A204.1 (cell line): ENCODE measurements at regions not wholly inside any gene's neighbourhood (a gene's known extent, or its start where the extent isn't known, plus 50 kb on each side); places are given as distances from the start of the nearest gene placed in this dataset.
"Not testable (repeated sequence)": the region's sequence is repeated elsewhere in the genome, so short reads cannot be mapped to it uniquely, and the experiment has no call there.

ENCODE experiments used
- FAIRE-seq: peaks from 2 replicates; lab custom pipeline; 2012; peaks lifted over from hg19 to GRCh38; lab: Jason Lieb, UNC

DNA sequence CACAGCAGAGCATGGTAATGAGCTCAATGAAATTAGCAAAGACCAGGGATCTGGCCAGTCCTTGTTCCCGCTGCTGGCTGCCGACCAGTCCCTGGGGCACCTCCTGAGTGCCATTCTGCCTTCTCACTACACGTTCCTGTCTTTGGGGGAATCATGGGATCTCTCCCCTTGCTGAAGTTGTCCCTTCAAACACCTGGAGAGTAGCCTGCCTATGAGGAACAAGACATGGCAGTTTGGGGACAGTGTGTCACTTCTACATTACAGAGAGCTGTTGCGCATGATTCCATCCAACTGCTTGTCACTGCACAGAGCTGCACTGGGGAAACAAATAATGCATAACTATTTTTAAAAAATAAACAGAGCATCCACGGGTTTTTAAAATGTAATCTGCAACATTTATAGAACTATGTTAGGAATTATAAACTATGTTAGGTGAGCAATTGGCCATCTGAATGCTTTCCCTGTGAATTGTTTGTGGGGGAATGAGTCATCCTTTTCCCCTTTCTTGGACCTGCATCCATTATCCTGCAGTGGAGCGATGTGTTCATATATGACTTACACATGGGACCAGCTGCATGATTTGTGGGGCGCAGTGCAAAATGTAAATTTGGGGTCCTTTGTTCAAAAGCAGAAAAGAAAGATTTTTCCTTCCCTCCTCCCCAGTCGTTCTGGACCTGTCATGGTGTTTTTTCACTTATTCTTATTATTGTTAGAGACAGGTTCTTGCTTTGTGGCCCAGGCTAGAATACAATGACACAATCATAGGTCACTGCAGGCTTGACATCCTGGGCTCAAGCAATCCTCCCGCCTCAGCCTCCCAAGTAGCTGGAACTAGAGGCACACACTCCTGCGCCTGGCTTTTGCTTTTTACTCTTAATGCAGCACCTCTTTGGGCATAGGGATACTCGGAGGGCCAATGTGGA lies 115.0 kb upstream of the TBL1X start:
- no peak for FAIRE-seq

DNA sequence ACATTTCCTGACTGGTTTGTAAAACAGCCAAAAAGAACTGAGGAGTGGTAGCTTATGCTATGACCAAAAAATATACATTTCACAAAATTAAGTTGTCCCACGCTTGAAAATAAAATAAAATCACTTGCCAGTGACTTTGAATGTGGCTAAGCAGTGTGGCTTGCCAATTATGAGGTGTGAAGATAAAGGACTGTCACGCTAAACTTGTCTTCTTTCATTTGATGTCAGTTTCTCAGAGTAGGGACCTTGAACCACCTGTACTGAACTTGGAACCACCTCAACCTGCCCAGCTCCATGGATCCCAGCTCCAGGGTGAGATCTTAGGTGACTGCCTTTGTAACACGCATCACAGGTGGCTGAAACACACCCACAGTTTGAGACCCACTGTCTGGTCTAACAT lies 113.7 kb upstream of the TBL1X start:
- FAIRE-seq = no peak

DNA sequence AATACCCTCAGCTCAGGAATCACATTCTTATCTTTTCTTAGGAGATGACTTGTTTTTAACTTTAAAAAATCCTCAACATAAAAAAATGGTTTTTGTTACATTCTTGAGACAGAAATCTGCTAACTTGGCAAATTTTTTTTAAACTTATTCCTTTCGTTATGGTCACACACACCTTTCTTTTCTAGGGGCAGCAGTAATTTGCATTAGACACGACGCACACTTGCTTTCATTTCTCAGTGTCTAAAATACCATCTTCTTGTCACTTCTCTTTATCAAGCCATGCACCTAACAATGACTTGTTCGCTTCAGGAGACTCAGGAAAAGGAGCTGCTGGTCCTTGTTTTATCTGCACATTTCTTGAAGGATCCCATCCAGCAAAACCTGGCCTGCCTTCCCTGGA lies 112.6 kb upstream of the TBL1X start:
- no peak for FAIRE-seq

DNA sequence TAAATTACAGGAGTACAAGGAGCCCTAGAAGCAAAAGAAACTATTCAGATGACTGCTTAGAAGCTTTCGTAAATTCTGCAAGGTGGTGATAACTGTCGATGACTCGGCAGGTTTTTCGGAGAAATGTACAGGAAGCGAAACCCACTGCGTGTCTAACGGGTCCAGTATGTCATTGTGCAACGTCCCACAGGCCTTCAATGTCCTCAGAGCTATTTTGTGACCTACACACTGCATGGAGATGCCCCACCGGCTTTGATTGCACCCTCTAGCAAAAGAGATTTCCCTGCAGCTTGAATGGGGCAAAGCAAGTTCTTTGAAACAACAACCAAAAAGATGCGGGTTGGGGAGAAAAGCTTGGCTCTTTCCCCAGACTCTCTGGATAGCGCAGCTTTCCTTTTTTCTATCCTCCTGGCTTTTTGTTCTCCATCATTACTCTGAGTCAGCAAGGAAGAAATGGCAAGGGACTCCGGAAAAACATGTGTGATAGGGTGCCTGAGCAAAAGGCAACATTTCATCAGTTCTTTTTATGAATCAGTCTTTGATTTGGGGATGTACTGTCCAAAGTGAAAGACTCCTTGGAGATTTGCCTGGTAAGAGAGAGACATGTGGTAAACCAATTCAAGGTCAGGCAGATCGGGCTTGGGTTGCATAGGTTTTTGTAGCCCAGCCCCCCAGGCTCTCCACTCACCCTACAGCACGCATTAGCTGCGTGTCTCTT lies 112.0 kb upstream of the TBL1X start:
- no peak for FAIRE-seq

DNA sequence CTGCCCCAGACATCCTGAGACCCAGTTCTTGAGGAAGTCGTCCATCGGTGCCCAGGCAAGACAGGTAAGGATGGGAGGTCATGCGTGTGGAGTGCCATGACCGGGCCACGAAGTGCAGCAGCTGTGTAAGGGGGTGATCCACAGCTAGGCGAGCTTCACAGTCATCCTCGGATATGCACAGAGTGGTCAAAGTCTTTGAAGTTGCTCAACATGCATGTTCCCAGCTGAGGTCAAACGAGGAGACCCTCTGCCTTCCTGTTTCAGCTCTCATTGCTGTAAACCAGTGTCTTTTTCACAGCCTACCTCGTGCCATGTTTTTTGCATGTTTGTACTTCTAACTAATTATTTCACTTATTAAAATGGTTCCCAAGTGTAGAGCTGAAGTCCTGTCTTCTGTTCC lies 109.9 kb upstream of the TBL1X start:
- FAIRE-seq = no peak

DNA sequence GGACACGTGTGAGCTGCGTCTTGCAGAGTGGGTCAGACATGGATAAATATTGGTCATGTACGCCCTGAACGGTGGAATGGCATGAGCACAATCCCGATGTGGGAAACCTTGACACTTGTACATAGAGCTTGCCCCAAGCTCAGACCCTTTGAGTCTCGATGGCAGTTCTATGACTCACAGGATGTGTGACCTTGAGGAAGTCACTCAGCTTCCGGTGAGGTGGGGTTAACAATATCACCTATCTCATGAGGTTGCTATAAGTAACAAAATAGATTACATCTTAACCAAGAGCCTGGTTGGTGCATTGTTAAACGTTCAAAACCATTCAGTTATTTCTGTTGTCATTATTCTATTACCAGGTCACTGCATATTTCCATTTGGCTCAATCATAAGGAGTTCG lies 109.1 kb upstream of the TBL1X start:
- FAIRE-seq = no peak

DNA sequence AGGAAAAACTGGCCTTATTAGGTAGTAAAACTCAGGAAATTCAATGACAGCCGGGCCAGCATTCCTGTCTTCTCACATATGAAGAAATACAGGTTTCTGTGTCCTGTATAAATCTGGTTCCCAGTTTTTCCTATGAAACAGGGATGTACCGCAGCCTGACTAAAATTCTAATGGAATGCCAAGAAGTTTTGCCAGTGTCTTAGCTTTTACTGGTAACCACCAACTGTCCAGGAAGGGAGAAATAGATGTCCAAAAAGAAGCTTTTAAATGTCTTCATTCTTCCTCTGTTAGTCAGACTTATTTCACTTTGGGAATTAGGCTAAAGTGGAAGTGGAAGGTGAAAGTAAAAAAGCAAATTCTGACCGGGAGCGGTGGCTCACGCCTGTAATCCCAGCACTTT lies 108.0 kb upstream of the TBL1X start:
- FAIRE-seq = no peak

DNA sequence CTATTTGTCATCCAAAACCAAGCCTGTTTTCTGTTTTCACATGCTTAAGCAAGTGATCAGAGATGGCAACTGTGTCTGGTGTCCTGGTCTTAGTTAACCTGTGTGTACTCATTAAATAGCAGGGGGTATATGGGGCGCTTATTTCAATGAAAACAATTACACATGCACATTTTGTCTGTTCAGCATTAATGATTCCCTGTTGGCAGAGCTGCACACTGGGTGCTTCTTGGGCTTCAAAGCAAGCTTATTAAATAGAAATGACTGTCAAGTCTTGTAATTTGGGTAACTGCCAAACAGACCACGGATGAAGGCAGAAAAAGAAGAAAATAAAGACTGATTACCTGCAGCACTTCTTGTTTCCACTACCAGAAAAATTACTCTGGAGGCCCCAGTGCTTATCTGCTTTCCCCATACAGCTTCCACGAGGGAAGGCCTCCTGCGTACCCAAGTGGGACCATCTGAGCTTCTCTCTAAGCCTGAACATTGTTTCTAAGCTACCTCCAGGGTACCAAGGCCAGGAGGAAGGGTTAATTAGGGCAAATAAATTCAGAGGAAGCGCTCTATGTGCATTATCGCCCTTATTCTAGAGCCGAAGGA lies 107.2 kb upstream of the TBL1X start:
- FAIRE-seq = no peak

DNA sequence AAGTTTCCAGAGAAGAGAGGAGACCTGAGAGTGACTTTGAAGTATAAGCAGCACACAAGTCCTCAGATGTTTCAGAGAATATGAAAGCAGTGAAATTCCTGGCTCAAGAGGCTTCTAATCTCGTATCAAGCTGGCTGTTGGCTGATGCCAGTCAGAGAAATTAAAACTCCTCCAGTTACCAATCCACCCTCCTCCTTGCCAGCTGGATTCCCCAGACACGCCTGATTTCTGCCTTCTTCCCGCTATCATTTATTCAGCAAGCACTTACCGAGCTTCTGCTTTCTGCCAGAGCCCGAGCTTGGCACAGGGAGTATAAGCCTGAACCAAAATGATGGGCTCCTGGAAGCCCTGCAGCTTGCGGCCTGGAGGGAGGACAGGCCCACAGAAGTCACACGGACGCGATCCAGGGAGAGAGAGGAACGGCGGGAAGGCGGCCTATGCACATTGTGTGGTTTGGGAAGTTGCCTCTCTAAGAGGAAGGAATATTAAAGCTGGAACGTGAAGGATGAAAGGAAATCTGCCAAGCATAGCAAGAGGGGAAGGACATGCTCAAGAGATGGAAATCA lies 102.4 kb upstream of the TBL1X start:
- no peak for FAIRE-seq

DNA sequence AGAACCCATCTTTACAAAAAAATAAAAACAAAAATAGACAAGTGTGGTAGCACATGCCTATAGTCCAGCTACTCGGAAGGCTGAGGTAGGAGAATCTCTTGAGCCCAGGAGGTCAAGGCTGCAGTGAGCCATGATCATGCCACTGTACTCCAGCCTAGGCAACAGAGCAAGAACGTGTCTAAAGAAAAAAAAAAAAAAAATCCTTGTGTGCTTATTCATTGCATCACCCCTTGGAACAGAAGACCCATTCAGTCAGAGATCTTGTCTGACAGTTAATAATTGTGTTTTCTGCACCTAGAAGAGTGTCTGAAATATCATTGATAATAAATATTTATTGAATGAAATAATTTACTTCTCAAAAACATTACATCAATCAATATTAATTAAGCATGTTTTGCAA lies 97.4 kb upstream of the TBL1X start:
- FAIRE-seq = no peak

DNA sequence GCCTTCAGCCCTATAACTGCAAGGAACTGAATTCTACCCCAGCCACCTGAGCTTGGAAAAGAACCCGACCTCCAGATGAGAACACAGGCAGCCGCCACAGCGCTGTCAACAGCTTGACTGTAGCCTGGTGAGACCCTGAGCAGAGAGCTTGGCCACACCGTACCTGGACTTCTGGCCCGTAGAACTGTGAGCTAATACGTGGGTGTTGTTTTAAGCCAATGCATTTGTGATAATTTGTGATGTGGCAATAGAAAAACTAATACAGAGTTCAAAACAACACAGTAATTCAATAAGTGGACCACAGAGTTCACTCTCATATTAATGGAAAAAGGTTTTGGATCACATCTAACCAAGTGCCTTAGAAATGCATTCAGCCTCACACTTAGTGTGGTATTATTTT lies 96.6 kb upstream of the TBL1X start:
- FAIRE-seq = no peak

DNA sequence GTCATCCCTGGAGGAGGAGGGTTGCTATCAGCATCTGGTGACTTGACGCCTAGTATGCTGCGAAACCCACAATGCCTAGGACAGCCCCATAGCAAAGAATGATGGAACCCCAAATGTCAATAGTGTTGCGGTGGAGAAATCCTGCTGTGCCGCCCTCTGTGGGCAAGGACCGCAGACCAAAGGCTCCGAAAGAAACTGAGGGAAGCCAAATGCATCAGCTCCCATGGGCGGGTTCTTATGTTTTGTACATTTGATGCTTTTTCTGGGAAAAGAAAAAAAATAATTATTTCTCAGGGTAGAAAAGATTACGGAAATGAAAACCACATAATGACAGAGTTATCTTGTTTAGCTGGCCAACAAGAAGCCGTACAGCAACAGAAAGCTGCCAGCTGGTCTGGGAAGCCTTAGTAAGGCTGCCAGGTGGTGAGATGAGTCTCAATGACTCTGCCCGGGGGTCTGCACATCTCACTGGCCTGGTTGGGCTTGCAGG lies 95.0 kb upstream of the TBL1X start:
- FAIRE-seq = no peak

DNA sequence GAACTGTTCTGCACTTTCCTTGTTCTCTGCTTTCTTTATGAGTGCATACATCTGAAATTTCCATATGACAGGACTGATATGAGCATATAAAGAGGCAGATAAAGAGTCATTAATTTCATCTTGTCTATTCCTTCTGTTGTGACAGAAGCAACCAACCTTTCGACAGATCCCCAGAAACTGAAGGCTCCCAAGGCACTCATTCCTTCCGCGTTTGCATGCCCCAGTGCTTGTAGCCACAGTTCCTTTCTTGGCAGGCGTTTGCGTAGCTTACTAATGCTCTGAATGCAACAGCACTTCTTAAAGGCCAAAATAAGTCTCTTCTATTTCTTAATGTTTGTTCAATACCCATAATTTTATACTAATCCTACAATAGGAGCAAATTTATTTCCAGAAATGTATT lies 94.0 kb upstream of the TBL1X start:
- no peak for FAIRE-seq

DNA sequence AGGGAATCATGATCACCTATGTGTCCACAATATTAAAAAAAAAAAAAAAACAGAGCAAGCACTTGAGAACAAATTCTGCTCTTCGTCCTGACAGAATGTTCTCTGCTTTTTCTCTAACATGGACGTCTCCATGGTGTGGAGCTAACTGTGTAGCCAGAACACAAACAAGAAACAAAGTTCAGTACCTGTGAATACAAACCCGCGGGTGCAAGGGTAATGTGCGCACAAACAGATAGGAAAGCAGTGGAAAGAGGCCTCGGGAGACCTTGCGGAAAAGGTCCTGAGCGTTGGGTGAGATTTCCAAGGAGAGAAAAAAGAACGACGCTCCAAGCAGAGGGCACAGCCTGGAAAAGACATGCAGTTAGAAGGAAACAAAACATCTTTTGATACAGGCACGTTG lies 92.0 kb upstream of the TBL1X start:
- no peak for FAIRE-seq

DNA sequence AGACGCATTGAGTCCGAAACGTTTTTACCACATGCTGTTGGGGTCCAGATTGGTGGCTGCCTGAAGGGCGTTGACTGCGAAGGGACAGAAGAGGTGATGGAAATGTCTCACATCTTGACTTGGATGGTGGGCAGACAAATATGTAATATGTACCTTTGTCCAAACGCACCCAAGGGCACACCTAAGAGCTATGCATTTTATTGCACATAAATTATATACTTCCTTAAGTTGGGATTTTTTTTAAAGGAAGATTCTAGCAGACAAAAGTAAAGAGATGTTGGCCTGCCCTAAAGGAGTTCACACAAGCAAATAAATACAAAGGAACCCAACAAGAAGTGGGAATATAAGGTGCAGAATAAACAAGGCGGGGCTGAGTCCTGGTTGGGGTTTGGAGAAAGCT lies 91.1 kb upstream of the TBL1X start:
- no peak for FAIRE-seq

DNA sequence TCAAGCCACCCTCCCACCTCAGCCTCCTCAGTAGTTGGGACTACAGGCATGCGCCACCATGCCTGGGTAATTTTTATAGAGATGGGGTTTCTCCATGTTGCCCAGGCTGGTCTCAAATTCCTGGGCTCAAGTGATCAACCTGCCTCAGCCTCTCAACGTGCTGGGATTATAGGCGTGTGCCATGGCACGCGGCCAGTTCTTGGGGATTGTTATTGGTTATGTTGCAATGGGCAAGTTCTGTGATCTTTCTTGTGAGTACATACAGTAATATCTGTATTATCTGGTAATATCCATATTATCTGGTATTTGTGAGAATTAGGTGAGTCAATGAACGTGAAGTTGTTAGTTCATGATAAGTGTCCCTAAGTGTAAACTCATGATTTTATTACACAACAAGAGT lies 90.3 kb upstream of the TBL1X start:
- FAIRE-seq = no peak

DNA sequence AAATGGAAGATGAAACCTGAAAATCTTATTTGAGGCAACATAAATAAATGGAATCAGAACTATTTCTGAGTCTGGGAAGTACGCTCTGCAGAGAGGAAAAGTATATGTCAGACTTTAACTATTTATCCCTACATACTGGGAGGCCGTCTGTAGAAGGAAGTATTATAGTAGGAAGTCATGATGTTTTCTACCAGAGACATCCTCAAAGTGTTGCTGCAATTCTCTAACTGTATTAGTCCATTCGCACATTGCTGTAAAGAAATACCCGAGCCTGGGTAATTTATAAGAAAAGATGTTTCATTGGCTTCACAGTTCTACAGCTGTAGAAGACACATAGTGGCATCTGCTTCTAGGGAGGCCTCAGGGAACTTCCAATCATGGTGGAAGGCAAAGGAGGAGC lies 88.7 kb upstream of the TBL1X start:
- no peak for FAIRE-seq

DNA sequence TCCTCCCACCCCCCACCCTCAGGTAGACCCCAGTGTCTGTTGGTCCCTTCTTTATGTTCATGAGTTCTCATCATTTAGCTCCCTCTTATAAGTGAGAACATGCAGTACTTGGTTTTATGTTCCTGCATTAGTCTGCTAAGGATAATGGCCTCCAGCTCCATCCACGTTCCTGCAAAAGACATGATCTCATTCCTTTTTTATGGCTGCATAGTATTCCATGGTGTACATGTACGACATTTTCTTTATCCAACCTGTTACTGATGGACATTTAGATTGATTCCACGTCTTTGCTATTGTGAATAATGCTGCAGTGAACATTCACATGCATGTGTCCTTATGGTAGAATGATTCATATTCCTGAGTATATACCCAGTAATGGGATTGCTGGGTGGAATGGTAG lies 87.6 kb upstream of the TBL1X start:
- FAIRE-seq = not testable (repeated sequence)

DNA sequence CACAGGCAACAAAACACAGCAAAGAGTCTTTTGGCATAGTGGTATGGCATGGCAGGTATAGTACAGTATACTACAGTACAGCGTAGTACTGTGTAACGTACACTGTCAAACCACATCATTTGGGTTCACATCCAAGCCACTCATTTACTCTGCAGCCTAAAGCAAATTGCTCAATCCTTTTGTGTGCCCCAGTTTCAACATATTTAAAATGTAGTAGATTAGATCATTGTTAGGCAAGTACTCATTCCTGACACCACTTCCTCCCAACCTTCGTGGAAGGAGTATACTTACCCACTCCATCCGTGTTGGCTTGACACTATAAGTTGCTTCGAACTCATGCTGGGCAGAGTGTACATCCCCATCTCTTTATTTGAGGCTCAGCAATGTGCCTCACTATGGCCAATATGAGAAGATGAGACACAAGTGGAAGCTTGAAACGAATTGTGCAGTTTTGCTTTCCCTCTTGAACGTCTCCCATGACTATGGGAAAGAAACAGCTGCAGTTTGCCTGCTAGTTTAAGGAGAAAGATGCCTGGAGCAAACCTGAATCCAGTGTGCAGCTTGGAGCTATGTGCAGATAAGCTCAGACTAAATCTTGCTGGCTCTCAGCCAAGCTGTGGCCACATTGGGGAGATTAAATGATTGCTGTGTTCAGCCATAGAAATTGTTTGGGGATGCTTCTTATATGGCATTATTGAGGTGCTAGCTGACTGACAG lies 85.7 kb upstream of the TBL1X start:
- FAIRE-seq = no peak

DNA sequence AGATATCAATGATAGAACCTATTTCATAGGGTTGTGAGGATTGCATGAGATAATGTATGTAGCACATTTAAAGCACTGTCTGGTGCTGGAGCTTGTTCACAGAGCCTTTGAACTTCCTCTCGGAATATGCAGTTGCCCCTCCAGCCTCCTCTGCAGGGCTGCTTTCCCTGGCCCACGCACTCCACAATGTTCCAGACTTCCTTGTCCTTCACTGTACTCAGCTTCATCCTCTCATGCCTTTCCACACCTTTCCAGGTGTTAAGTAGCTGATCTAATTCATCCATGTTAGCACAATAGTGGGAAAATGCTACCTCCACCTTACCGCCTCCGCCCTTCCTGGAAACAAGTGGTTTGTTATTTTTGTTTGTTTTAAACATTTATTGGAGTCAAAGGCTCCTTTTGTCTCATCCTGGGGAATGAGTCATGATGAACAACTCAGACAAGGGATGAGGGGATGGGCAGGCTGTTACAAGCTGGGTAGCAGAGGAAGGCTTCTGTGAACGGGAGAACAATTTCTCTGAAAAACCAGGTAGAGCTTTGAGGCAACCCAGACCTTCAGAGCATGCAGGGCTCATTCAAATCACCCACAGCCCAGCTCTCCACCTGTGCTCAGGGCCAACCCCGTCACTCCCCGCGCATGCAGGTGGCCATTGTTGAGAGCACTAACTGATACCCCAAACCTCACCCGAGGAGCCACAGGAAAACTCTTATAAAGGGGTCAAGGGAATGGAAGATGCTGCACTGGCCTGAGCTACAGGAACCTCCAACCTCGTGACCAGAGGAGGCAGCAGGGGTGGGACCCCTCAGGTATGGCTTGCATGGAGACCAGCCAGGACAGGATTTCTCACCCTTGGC lies 84.9 kb upstream of the TBL1X start:
- no peak for FAIRE-seq

DNA sequence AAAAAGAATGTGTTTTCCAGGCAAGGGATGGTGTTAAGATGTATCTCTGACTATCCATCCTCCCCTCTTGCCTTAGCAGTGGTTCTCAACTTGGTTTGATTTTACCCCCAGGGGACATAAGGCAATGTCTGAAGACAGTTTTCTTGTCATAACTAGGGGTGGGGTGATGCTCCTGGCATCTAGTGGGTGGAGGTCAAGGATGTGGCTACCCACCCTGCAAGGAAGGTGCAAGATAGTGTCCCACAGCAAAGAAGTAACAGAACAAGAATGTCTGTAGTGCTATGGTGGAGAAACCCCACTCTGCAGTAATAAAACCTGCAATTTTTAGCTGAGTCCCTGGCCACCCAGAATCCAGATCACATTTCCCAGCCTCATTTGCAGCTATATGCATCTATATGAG lies 81.2 kb upstream of the TBL1X start:
- FAIRE-seq = no peak
